Activated naive CD8-positive, alpha-beta T cell treated with anti-CD3 and anti-CD28 coated beads, Interleukin-2, amount 50 U/mL, for 24 hours (primary cell): ENCODE measurements at regions not wholly inside any gene's neighbourhood (a gene's known extent, or its start where the extent isn't known, plus 50 kb on each side); places are given as distances from the start of the nearest gene placed in this dataset.

Experiments
- ATAC-seq: fragments of 150-1000 bp; cut with Tn5 transposase; one replicate; pipeline ENCODE4 v1.10.0; 2021
- DNase-seq: peaks from one replicate; pipeline ENCODE4 v3.0.0; 2021
- H3K27ac Mint-ChIP-seq: one replicate; pipeline ENCODE4 v1.8.0; 2021; ENCODE audit warnings: mild to moderate bottlenecking, mixed read lengths
- H3K27me3 Mint-ChIP-seq: one replicate; pipeline ENCODE4 v1.8.0; 2021; ENCODE audit warnings: mixed read lengths
- H3K36me3 Mint-ChIP-seq: one replicate; pipeline ENCODE4 v1.8.0; 2021; ENCODE audit warnings: low read depth, mixed read lengths
- H3K4me1 Mint-ChIP-seq: one replicate; pipeline ENCODE4 v1.8.0; 2021; ENCODE audit warnings: mixed read lengths
- H3K4me3 Mint-ChIP-seq: one replicate; pipeline ENCODE4 v1.8.0; 2021; ENCODE audit warnings: mild to moderate bottlenecking, moderate library complexity, mixed read lengths
- H3K9me3 Mint-ChIP-seq: one replicate; pipeline ENCODE4 v1.8.0; 2021; ENCODE audit warnings: mixed read lengths

DNA sequence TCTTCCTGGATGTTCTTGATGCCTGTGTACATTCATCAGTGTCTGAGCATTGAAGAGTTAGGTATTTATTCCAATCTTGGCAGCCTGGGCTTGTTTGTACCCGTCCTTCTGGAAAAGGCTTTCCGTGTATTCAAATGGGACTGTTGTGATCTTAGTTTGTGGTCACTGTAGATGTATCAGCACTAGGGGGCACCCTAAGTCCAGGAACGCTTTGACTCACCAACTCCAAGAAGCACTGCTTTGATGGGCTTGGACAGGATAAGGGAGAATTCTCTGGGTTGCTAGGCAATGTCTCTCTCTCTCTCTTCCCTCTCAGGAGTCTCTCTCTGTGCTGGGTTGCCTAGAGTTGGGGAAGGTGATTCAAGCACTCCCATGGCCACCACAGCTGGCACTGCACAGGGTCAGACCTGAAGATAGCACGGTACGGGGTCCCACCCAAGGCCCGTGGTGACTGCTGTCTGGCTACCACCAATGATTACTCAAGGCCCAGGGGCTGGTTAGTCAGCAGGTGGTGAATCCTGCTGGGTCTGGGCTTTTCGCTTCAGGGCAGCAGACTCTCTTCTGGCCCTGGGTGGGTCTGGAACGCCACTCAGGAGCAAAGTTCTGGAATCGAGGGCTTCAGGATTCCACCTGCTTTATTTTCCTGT, 211.1 kb upstream of the RGS6 start:
- DNase-seq (peak; percentile 14), ATAC-seq (peak; percentile 68)
- no peaks in the 10 kb centered on the region for H3K9me3 Mint-ChIP-seq
- H3K4me3 Mint-ChIP-seq = no peak overlapping the region
- H3K36me3 Mint-ChIP-seq = peaks cover 24% of the 10 kb centered on the region
- peaks cover 5% of the 10 kb centered on the region for H3K4me1 Mint-ChIP-seq
- H3K27me3 Mint-ChIP-seq = no peaks in the 10 kb centered on the region
- H3K27ac Mint-ChIP-seq = no peak overlapping the region

- DNase-seq = no peak
- H3K4me1 Mint-ChIP-seq = peaks cover 5% of the 10 kb centered on the region
- no peak overlapping the region for H3K4me3 Mint-ChIP-seq
- ATAC-seq = no peak
- H3K36me3 Mint-ChIP-seq = peaks cover 20% of the 10 kb centered on the region
- H3K27ac Mint-ChIP-seq = no peak overlapping the region
- H3K9me3 Mint-ChIP-seq = no peaks in the 10 kb centered on the region
- no peaks in the 10 kb centered on the region for H3K27me3 Mint-ChIP-seq
These were observed 210.4 kb upstream of the RGS6 start for GRCh38 chr14:71721791-71722190.

DNA sequence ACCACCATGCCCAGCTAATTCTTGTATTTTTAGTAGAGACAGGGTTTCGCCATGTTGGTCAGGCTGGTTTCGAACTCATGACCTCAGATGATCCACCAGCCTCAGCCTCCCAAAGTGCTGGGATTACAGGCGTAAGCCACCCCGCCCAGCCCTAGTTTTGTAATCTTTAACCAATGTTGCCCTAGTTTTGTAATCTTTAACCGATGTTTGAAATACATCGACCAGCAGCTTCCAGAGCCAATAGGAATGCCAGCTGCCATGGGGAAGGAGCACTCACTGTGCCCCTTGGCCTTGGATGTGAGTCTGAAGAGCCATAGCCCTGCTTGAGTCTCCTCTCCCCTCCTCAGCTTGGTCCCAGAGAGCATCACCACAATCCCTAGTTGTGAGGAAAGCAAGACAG, 209.3 kb upstream of the RGS6 start:
- no peaks in the 10 kb centered on the region for H3K27me3 Mint-ChIP-seq
- peaks cover 5% of the 10 kb centered on the region for H3K4me1 Mint-ChIP-seq
- no peak overlapping the region for H3K27ac Mint-ChIP-seq
- no peak overlapping the region for H3K4me3 Mint-ChIP-seq
- H3K9me3 Mint-ChIP-seq = no peaks in the 10 kb centered on the region
- DNase-seq (no peak), ATAC-seq (no peak)
- H3K36me3 Mint-ChIP-seq = peaks cover 17% of the 10 kb centered on the region

GRCh38 chr14:71725922-71726579, 206.2 kb upstream of the RGS6 start:
- H3K4me3 Mint-ChIP-seq = no peak overlapping the region
- H3K4me1 Mint-ChIP-seq = peaks cover 5% of the 10 kb centered on the region
- ATAC-seq = no peak
- peaks cover 21% of the 10 kb centered on the region for H3K36me3 Mint-ChIP-seq
- no peak for DNase-seq
- H3K9me3 Mint-ChIP-seq = no peaks in the 10 kb centered on the region
- no peak overlapping the region for H3K27ac Mint-ChIP-seq
- H3K27me3 Mint-ChIP-seq = no peaks in the 10 kb centered on the region

- Mint-ChIP-seq H3K27ac (no peak overlapping the region), H3K36me3 (peaks cover 26% of the 10 kb centered on the region)
- DNase-seq = no peak
These were observed 205.6 kb upstream of the RGS6 start for GRCh38 chr14:71726580-71727021.

GRCh38 chr14:71728386-71728785, 203.8 kb upstream of the RGS6 start:
- peaks cover 32% of the 10 kb centered on the region for H3K36me3 Mint-ChIP-seq
- DNase-seq = no peak
- H3K4me1 Mint-ChIP-seq = peaks cover 5% of the 10 kb centered on the region
- H3K4me3 Mint-ChIP-seq = no peak overlapping the region
- H3K9me3 Mint-ChIP-seq = no peaks in the 10 kb centered on the region
- H3K27ac Mint-ChIP-seq = no peak overlapping the region
- H3K27me3 Mint-ChIP-seq = no peaks in the 10 kb centered on the region
- no peak for ATAC-seq

More at GRCh38 chr14:71726580-71727021, 205.6 kb upstream of the RGS6 start:
- H3K9me3 Mint-ChIP-seq = no peaks in the 10 kb centered on the region
- no peak for ATAC-seq
- H3K4me3 Mint-ChIP-seq = no peak overlapping the region
- peaks cover 5% of the 10 kb centered on the region for H3K4me1 Mint-ChIP-seq
- no peaks in the 10 kb centered on the region for H3K27me3 Mint-ChIP-seq

GRCh38 chr14:71729596-71729995, 202.6 kb upstream of the RGS6 start:
- ATAC-seq (no peak), DNase-seq (no peak)
- peaks cover 5% of the 10 kb centered on the region for H3K4me1 Mint-ChIP-seq
- H3K4me3 Mint-ChIP-seq = no peak overlapping the region
- H3K9me3 Mint-ChIP-seq = no peaks in the 10 kb centered on the region
- peaks cover 36% of the 10 kb centered on the region for H3K36me3 Mint-ChIP-seq
- no peak overlapping the region for H3K27ac Mint-ChIP-seq
- H3K27me3 Mint-ChIP-seq = no peaks in the 10 kb centered on the region

DNA sequence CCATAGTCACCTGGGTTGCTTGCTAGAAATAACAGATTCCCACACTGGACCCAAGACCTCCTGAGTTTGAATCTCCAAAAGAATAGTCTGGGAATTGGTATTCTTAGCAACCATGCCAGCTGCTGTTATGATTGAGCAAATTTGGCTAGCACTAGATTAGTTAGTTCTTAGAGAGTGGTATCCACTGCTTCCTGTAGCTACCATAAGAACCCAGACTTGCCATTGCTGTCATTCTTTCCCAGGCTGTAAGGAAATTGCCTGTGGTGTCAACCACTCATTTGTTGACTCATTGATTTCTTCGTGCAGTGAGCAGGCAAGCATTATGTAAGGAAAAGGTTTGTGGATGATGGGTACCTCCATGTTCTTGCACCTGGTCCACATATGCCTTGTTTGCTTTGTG, 201.8 kb upstream of the RGS6 start:
- Mint-ChIP-seq H3K4me3 (no peak overlapping the region), H3K27me3 (no peaks in the 10 kb centered on the region), H3K9me3 (no peaks in the 10 kb centered on the region), H3K36me3 (peaks cover 38% of the 10 kb centered on the region), H3K4me1 (peaks cover 5% of the 10 kb centered on the region), H3K27ac (no peak overlapping the region)
- DNase-seq (no peak), ATAC-seq (peak; percentile 51)

GRCh38 chr14:71731096-71731495, 201.1 kb upstream of the RGS6 start:
- no peak overlapping the region for H3K27ac Mint-ChIP-seq
- peaks cover 39% of the 10 kb centered on the region for H3K36me3 Mint-ChIP-seq
- H3K9me3 Mint-ChIP-seq = no peaks in the 10 kb centered on the region
- ATAC-seq = no peak
- DNase-seq = no peak
- no peaks in the 10 kb centered on the region for H3K27me3 Mint-ChIP-seq
- H3K4me3 Mint-ChIP-seq = no peak overlapping the region
- no peaks in the 10 kb centered on the region for H3K4me1 Mint-ChIP-seq

DNA sequence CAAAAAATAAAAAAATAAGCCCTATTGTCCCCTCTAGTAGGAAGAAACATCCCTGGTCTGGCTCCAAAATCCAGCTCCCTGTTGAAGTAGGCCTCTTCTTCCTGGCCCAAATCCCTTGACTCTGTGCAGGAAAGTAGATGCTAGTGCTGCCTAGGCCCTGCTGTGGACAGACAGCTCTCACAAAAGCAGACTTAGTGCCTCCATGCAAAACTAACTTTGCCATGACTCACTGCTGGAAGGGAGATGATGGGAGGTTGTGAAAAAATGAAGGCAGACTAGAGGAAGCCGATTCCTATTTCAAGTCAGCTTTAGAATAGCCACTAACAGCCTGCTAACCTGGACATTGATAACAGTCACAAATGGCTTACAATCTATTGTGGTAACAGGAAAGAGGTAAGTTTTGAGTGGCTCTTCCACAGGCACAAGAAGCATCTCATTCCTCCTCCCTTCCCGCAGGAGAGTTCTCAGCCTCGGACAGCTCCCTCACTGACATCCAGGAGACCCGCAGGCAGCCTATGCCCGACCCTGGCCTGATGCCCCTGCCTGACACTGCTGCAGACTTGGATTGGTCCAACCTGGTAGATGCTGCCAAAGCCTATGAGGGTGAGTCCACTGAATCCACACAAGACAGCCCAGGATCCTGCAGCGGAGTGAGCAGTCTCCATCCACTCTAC, 198.9 kb upstream of the RGS6 start:
- no peaks in the 10 kb centered on the region for H3K9me3 Mint-ChIP-seq
- no peaks in the 10 kb centered on the region for H3K4me1 Mint-ChIP-seq
- peaks cover 43% of the 10 kb centered on the region for H3K36me3 Mint-ChIP-seq
- H3K27ac Mint-ChIP-seq = no peak overlapping the region
- DNase-seq (no peak), ATAC-seq (no peak)
- no peak overlapping the region for H3K4me3 Mint-ChIP-seq
- H3K27me3 Mint-ChIP-seq = no peaks in the 10 kb centered on the region

DNA sequence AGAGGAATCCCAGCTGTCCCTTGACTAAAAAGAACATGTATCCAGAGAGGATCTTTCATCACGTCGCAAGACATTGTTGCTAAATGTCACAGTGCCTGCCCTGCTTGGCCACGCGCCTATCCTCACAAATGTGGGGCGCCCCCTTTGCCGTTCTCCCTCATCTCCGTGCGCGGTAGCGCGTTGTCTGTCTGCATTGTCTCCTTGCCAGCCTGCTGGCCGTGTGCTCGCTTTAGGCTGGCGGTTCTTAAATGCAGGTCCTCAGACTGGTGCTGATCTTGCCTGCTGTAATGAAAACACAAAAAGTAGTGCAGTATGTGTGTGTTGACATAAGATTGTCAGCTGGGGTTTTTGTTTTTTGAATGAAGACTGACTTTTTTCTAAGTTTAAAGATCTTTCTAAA, 198.2 kb upstream of the RGS6 start:
- Mint-ChIP-seq H3K4me3 (no peak overlapping the region), H3K36me3 (peaks cover 43% of the 10 kb centered on the region), H3K27ac (peak overlapping the region; percentile 59), H3K27me3 (no peaks in the 10 kb centered on the region), H3K9me3 (no peaks in the 10 kb centered on the region), H3K4me1 (no peaks in the 10 kb centered on the region)
- DNase-seq (no peak), ATAC-seq (no peak)

- DNase-seq (no peak), ATAC-seq (no peak)
- no peaks in the 10 kb centered on the region for H3K4me1 Mint-ChIP-seq
- peaks cover 38% of the 10 kb centered on the region for H3K36me3 Mint-ChIP-seq
- H3K27ac Mint-ChIP-seq = no peak overlapping the region
- H3K4me3 Mint-ChIP-seq = no peak overlapping the region
- no peaks in the 10 kb centered on the region for H3K9me3 Mint-ChIP-seq
- H3K27me3 Mint-ChIP-seq = no peaks in the 10 kb centered on the region
These were observed 197.3 kb upstream of the RGS6 start for GRCh38 chr14:71734885-71735284.

DNA sequence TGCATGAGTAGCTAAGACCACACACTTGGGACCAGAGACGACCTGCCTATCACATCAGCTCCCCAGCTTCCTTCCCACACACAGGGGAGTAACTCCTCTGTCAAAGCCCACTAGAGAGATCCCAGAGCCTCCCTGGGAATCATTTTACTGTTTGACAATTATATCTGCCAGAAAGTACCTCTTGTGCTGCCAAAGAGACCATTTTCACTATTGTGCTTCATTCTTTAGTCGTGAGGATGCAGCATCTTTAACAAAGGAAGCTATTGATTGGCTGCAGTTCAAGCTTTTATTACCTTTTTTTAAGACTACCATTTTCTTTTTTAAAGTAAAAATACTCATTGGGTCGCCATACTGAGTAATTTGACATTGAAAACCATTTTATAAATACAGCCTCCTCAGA, 194.5 kb upstream of the RGS6 start:
- H3K9me3 Mint-ChIP-seq = no peaks in the 10 kb centered on the region
- no peaks in the 10 kb centered on the region for H3K27me3 Mint-ChIP-seq
- DNase-seq (no peak), ATAC-seq (no peak)
- no peak overlapping the region for H3K27ac Mint-ChIP-seq
- H3K4me1 Mint-ChIP-seq = no peaks in the 10 kb centered on the region
- H3K36me3 Mint-ChIP-seq = peaks cover 23% of the 10 kb centered on the region
- H3K4me3 Mint-ChIP-seq = no peak overlapping the region

GRCh38 chr14:71739273-71739990, 192.8 kb upstream of the RGS6 start:
- Mint-ChIP-seq H3K9me3 (no peaks in the 10 kb centered on the region), H3K27ac (no peak overlapping the region), H3K4me1 (no peaks in the 10 kb centered on the region), H3K36me3 (peaks cover 11% of the 10 kb centered on the region), H3K27me3 (peaks cover 3% of the 10 kb centered on the region), H3K4me3 (no peak overlapping the region)
- ATAC-seq (no peak), DNase-seq (no peak)

GRCh38 chr14:71741241-71741640, 191.0 kb upstream of the RGS6 start:
- H3K27me3 Mint-ChIP-seq = peaks cover 3% of the 10 kb centered on the region
- DNase-seq = no peak
- H3K27ac Mint-ChIP-seq = no peak overlapping the region
- H3K4me1 Mint-ChIP-seq = no peaks in the 10 kb centered on the region
- ATAC-seq = no peak
- H3K9me3 Mint-ChIP-seq = no peaks in the 10 kb centered on the region
- H3K36me3 Mint-ChIP-seq = peaks cover 5% of the 10 kb centered on the region
- H3K4me3 Mint-ChIP-seq = no peak overlapping the region
